A549 (cell line): ENCODE measurements at regions not wholly inside any gene's neighbourhood (a gene's known extent, or its start where the extent isn't known, plus 50 kb on each side); places are given as distances from the start of the nearest gene placed in this dataset.

Experiments used
- ATAC-seq, 2 experiments: fragments of 200-7000 bp in 1 of 2; fragments of >200 bp in 1 of 2; cut with Nextera tagmentation in 1 of 2; cut with Tn5 transposase in 1 of 2; 3 replicates each; pipeline versions ENCODE4 v1.8.0 to v1.9.1; 2018 to 2020; ENCODE audit warnings: mild to moderate bottlenecking in 1 of 2, moderate library complexity in 1 of 2
- CTCF ChIA-PET: fragments of 300-600 bp; sonication (Branson Sonifier 250); formaldehyde crosslinking; extraction: SDS; loops from one replicate; lab custom pipeline; 2021; ENCODE audit warnings: antibody characterized with exemption, inconsistent platforms; lab: Yijun Ruan, JAX
- POLR2A ChIA-PET: fragments of 350-600 bp; formaldehyde crosslinking; extraction: SDS; loops from one replicate; lab custom pipeline; 2021; ENCODE audit warnings: antibody characterized with exemption, inconsistent platforms; lab: Yijun Ruan, JAX
- DNase-seq, 2 experiments: peaks; one replicate each; pipeline versions ENCODE4 v3.0.0 to v3.0.0-alpha.2; 2011 to 2016; ENCODE audit warnings: low read depth in 1 of 2, low spot score in 1 of 2
- FAIRE-seq: peaks from 2 replicates; lab custom pipeline; 2011; peaks lifted over from hg19 to GRCh38; lab: Jason Lieb, UNC
- H3K27ac ChIP-seq, 2 experiments: fragments of >200 bp; sonication (Bioruptor Twin); formaldehyde crosslinking; 3 replicates each; pipeline ENCODE4 v1.5.1; 2016 to 2017
- H3K4me1 ChIP-seq: fragments of >200 bp; sonication (Bioruptor Twin); formaldehyde crosslinking; 3 replicates; pipeline ENCODE4 v1.6.1; 2016
- H3K4me2 ChIP-seq: fragments of >200 bp; sonication (Bioruptor Twin); formaldehyde crosslinking; 3 replicates; pipeline ENCODE4 v1.6.1; 2016
- H3K4me3 ChIP-seq: fragments of >200 bp; sonication (Bioruptor Twin); formaldehyde crosslinking; 3 replicates; pipeline ENCODE4 v1.5.1; 2016
- H3K9me3 ChIP-seq: fragments of >200 bp; sonication (Bioruptor Twin); formaldehyde crosslinking; 3 replicates; pipeline ENCODE4 v1.6.1; 2016
- ATOH8 ChIP-seq: fragments of 250-450 bp; sonication (Bioruptor Pico); IDR thresholded peaks from 2 replicates; pipeline ENCODE4 v1.5.0; 2020; ENCODE audit warnings: low read depth, mild to moderate bottlenecking, moderate library complexity
- CEBPB ChIP-seq, 2 experiments: fragments of >200 bp in 1 of 2; sonication (Bioruptor Twin) in 1 of 2; formaldehyde crosslinking in 1 of 2; IDR thresholded peaks; 2 replicates each; pipeline ENCODE4 v1.6.1; 2012 to 2016
- CTCF ChIP-seq: fragments of >200 bp; sonication (Bioruptor Twin); formaldehyde crosslinking; IDR thresholded peaks from 3 replicates; pipeline ENCODE4 v1.5.1; 2016
- EHMT2 ChIP-seq: fragments of 200-600 bp; sonication (generic); IDR thresholded peaks from 2 replicates; pipeline ENCODE4 v1.6.1; 2016; ENCODE audit warnings: antibody characterized with exemption, low read depth, mild to moderate bottlenecking, moderate library complexity
- ELK1 ChIP-seq: fragments of 150-350 bp; IDR thresholded peaks from 2 replicates; pipeline ENCODE4 v1.6.1; 2014; ENCODE audit warnings: low read depth, mild to moderate bottlenecking, low read length
- EP300 ChIP-seq, 2 experiments: fragments of >200 bp; sonication (Bioruptor Twin); formaldehyde crosslinking; IDR thresholded peaks; 2 replicates in 1 of 2; 3 replicates in 1 of 2; pipeline ENCODE4 v1.6.1; 2016 to 2017
- GATA3 ChIP-seq: IDR thresholded peaks from 2 replicates; pipeline ENCODE4 v1.6.1; 2012; ENCODE audit warnings: borderline replicate concordance
- HOXA7 ChIP-seq: fragments of 250-450 bp; sonication (Bioruptor Pico); IDR thresholded peaks from 2 replicates; pipeline ENCODE4 v1.5.0; 2020; ENCODE audit warnings: mild to moderate bottlenecking, moderate library complexity
- MAFK ChIP-seq: fragments of 450-650 bp; IDR thresholded peaks from 2 replicates; pipeline ENCODE4 v1.6.1; 2014; ENCODE audit not compliant: partially characterized antibody
- MAX ChIP-seq: IDR thresholded peaks from 2 replicates; pipeline ENCODE4 v1.6.1; 2012
- MAZ ChIP-seq: fragments of 150-350 bp; IDR thresholded peaks from 2 replicates; pipeline ENCODE4 v1.6.1; 2014; ENCODE audit warnings: antibody characterized with exemption, low read depth, low read length, borderline replicate concordance
- NFE2L2 ChIP-seq: fragments of 150-350 bp; conservative IDR thresholded peaks from 2 replicates; pipeline ENCODE4 v1.6.1; 2014; ENCODE audit warnings: low read length
- PBX3 ChIP-seq: IDR thresholded peaks from 2 replicates; pipeline ENCODE4 v1.6.1; 2012
- RAD21 ChIP-seq, 2 experiments: fragments of >200 bp in 1 of 2; sonication (Bioruptor Twin) in 1 of 2; formaldehyde crosslinking in 1 of 2; IDR thresholded peaks in 1 of 2; conservative IDR thresholded peaks in 1 of 2; 2 replicates in 1 of 2; 3 replicates in 1 of 2; pipeline ENCODE4 v1.6.1; 2012 to 2018; ENCODE audit warnings: inconsistent platforms in 1 of 2
- RARB ChIP-seq: fragments of 250-450 bp; sonication (Bioruptor Pico); IDR thresholded peaks from 2 replicates; pipeline ENCODE4 v1.8.0; 2021; ENCODE audit warnings: mild to moderate bottlenecking, moderate library complexity
- REST ChIP-seq: fragments of 200-600 bp; sonication (generic); IDR thresholded peaks from 2 replicates; pipeline ENCODE4 v1.6.1; 2016; ENCODE audit warnings: antibody characterized with exemption, mild to moderate bottlenecking, moderate library complexity
- RNF2 ChIP-seq: fragments of 200-600 bp; sonication (generic); IDR thresholded peaks from 2 replicates; pipeline ENCODE4 v1.6.1; 2016; ENCODE audit warnings: low read depth, mild to moderate bottlenecking, antibody characterized with exemption, moderate library complexity, borderline replicate concordance
- SMC3 ChIP-seq: fragments of >200 bp; sonication (Bioruptor Twin); formaldehyde crosslinking; IDR thresholded peaks from 3 replicates; pipeline ENCODE4 v1.6.1; 2018; ENCODE audit warnings: inconsistent platforms
- SREBF2 ChIP-seq: fragments of 450-650 bp; IDR thresholded peaks from 2 replicates; pipeline ENCODE4 v1.6.1; 2014; ENCODE audit warnings: mild to moderate bottlenecking, moderate library complexity
- USF2 ChIP-seq: fragments of 450-650 bp; IDR thresholded peaks from 2 replicates; pipeline ENCODE4 v1.6.1; 2014; ENCODE audit warnings: antibody characterized with exemption
- ZC3H11A ChIP-seq: fragments of 450-650 bp; IDR thresholded peaks from 2 replicates; pipeline ENCODE4 v1.6.1; 2014; ENCODE audit warnings: antibody characterized with exemption, mild to moderate bottlenecking
- ZFP36 ChIP-seq: fragments of 450-650 bp; IDR thresholded peaks from 2 replicates; pipeline ENCODE4 v1.6.1; 2014; ENCODE audit warnings: borderline replicate concordance; ENCODE audit not compliant: partially characterized antibody
- ZNF302 ChIP-seq: fragments of 250-450 bp; sonication (Bioruptor Pico); IDR thresholded peaks from 2 replicates; pipeline ENCODE4 v1.9.0; 2021; ENCODE audit warnings: inconsistent platforms, mild to moderate bottlenecking, moderate library complexity
- WGBS: methylation state at CpG from one replicate; pipeline ENCODE4 v1.1.6; 2017; ENCODE audit errors: missing lambda C conversion rate; 5-methylcytosine and 5-hydroxymethylcytosine counted together

GRCh38 chr1:4944911-4945310, 290.5 kb downstream of the AJAP1 start:
- H3K27ac ChIP-seq, result no peak overlapping the region
- no peak for FAIRE-seq
- no peaks in the 10 kb centered on the region for H3K9me3 ChIP-seq
- H3K4me3 ChIP-seq, result no peak overlapping the region
- ChIA-PET POLR2A (no interaction called here), CTCF (no interaction called here)
- H3K4me2 ChIP-seq, result no peak overlapping the region
- no peak for DNase-seq
- WGBS, result 3% methylated on average over 8 of the region's 9 CpGs
- TF ChIP-seq ZFP36 (no peak), ZNF302 (CRISPR knock-in tag) (no peak), HOXA7 (CRISPR knock-in tag) (no peak), ATOH8 (CRISPR knock-in tag) (no peak), ELK1 (no peak), MAX (no peak), NFE2L2 (no peak), RAD21 (conservative IDR thresholded peaks at IDR 0.05 in 1 of 2, IDR thresholded peaks at IDR 0.05 in 1 of 2) (no peak), RARB (CRISPR knock-in tag) (no peak), ZC3H11A (no peak), CTCF (no peak), EHMT2 (no peak), USF2 (no peak), SMC3 (no peak), SREBF2 (no peak), CEBPB (IDR thresholded peaks at IDR 0.05) (no peak), MAFK (no peak), GATA3 (no peak), RNF2 (no peak)
- no peak for ATAC-seq
- H3K4me1 ChIP-seq, result no peaks in the 10 kb centered on the region

GRCh38 chr1:4944072-4944471, 289.7 kb downstream of the AJAP1 start:
- ChIA-PET CTCF (no interaction called here), POLR2A (no interaction called here)
- TF ChIP-seq MAZ (no peak), RNF2 (no peak), CTCF (no peak), PBX3 (no peak), REST (no peak), EP300 (IDR thresholded peaks at IDR 0.05) (no peak)
- DNase-seq (no peak), ATAC-seq (no peak), FAIRE-seq (no peak)
- 8% methylated on average over 5 of the region's 5 CpGs for WGBS
- Histone ChIP-seq H3K4me2 (no peak overlapping the region), H3K4me1 (no peaks in the 10 kb centered on the region), H3K9me3 (no peaks in the 10 kb centered on the region), H3K4me3 (no peak overlapping the region), H3K27ac (no peak overlapping the region)
